H1 (cell line): ENCODE measurements at regions not wholly inside any gene's neighbourhood (a gene's known extent, or its start where the extent isn't known, plus 50 kb on each side); places are given as distances from the start of the nearest gene placed in this dataset.

Experiments
- TF ChIP-seq, protein P1 (sequence below): IDR thresholded peaks from 2 replicates; pipeline ENCODE4 v1.6.1; 2012; ENCODE audit warnings: inconsistent platforms

GRCh38 chr2:145799595-145800108 lies 1279.7 kb upstream of the ZEB2 start (continued):
- TF ChIP-seq, protein P1, sequence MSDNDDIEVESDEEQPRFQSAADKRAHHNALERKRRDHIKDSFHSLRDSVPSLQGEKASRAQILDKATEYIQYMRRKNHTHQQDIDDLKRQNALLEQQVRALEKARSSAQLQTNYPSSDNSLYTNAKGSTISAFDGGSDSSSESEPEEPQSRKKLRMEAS: no peak
